HG03039 (cell line): ENCODE measurements at regions not wholly inside any gene's neighbourhood (a gene's known extent, or its start where the extent isn't known, plus 50 kb on each side); places are given as distances from the start of the nearest gene placed in this dataset.
"Not testable (repeated sequence)": the region's sequence is repeated elsewhere in the genome, so short reads cannot be mapped to it uniquely, and the experiment has no call there.

ENCODE experiments used
- ATAC-seq: cut with Tn5 transposase; IDR thresholded peaks from one replicate; pipeline ENCODE4 v1.9.1; 2021; ENCODE audit warnings: mild to moderate bottlenecking, moderate library complexity; ENCODE audit not compliant: unreplicated experiment

GRCh38 chr2:136295168-136295567 lies 177.2 kb upstream of the CXCR4 start:
- ATAC-seq = no peak

- ATAC-seq = no peak
Observed at GRCh38 chr2:136291871-136292270, 173.9 kb upstream of the CXCR4 start.

GRCh38 chr2:136290326-136290725 lies 172.4 kb upstream of the CXCR4 start:
- ATAC-seq = no peak

GRCh38 chr2:136288249-136288648 lies 170.3 kb upstream of the CXCR4 start:
- ATAC-seq = no peak

GRCh38 chr2:136286423-136286822 lies 168.5 kb upstream of the CXCR4 start:
- ATAC-seq = no peak

DNA sequence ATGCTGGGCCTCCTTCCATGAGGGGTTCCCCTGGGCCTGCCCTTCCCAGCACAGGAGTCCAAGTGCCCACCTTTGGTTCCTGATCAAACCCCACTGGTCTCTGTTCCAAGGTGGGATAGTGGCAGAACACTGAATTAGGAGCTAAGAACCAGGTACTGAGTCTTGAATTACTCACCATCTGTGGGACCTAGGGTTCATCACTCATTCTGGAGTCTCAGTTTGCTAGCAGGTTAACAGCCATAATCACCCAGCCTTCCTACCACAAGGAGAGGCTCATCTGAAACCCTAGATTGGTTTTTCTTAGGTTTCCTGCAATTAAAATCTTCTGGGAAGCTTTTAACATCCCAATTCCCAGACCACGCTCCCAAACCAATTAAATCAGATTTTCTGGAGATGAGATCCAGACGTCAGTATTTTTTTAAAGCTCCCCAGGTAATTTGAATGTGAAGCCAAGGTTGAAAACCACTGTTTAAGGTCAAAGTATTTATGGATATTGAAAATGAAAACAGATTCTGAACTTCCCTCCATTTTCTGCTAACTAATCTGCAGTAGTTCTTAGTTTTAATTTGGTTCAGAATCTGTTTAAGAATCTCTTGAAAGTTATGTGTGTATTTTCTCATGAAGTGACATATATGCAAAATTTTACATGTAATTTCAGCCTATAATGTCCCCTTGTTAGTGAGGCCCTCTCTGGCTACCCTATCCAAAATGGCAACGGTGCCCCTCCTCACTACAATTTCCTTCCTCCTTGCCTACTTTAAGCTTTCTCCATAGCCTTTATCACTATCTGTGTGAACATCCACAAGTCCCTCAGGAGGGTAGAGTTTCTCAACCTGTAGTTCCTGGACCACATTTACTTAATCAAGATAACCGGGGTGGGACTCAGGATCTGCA lies 166.5 kb upstream of the CXCR4 start:
- ATAC-seq = peak; percentile 53

DNA sequence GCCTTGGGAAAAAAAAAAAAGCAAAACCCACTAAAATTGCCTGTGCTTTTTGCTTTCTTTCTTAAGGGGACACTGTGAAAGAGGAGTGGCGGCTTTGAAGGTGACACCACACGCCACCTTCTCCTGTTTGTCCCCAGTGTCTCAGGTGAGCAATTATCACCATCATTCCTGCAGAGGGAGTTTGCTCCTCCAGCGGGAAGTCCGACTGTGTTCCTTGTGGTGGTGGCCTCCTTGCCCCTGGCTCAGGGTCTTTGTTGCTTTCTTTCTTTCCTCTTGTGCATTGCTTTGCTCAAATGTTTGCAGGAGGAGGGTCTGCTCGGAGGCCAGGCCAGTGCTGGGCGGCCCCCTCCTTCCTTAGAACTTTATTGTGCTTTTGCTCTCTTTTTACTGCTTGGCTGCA lies 164.3 kb upstream of the CXCR4 start:
- no peak for ATAC-seq

DNA sequence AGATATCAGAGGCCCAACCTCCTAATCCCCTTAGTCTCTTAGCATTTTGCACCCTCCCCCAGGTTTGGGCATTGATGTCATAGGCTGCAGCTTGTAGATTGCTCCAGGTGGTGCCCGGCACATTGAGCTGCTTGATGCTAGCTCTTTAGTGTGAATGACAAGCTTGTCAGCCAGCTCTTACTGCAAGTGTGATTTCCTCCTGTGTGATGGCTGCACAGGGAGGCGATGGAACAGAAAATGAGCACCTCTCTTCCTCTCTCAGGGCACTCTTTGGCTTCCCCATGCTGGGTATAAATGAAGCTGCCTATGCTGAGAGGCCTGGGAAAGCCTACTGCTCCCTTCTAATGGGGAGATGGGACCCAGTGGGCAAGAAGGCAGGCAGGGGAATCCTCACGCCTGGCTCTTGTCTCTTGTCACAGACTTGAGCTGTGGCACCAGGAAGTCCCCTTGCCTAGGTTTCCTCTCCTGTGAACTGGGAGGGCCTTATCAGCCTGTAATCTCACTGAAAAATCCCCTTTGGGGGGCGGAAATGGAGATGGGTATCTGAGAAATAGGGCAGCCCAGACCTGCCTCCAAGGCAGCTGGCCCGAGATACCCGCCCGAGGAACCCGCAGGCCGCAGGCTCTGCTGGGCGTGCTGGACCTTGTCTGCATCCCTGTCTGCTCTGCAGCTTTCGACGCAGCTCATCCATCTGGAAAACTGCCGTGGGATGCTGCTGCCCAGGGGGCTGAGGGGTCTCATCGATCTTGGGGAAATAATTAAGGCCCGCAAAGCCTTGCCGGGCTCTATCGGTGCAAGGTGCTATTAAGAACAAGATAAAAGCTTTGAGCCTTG lies 163.5 kb upstream of the CXCR4 start:
- ATAC-seq = no peak

DNA sequence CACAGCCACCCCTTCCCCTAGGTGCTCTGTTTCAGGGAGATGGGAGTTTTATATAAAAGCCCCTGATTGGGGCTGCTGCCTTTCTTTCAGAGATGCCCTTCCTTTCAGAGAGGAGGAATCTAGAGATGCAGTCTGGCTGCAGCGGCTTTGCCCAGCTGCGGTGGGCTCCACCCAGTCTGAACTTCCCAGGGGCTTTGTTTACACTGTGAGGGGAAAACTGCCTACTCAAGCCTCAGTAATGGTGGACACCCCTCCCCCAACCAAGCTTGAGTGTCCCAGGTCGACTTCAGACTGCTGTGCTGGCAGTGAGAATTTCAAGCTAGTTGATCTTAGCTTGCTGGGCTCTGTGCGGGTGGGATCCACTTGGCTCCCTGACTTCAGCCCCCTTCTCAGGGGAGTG lies 148.4 kb upstream of the CXCR4 start:
- not testable (repeated sequence) for ATAC-seq

GRCh38 chr2:136259551-136259950 lies 141.6 kb upstream of the CXCR4 start:
- no peak for ATAC-seq

DNA sequence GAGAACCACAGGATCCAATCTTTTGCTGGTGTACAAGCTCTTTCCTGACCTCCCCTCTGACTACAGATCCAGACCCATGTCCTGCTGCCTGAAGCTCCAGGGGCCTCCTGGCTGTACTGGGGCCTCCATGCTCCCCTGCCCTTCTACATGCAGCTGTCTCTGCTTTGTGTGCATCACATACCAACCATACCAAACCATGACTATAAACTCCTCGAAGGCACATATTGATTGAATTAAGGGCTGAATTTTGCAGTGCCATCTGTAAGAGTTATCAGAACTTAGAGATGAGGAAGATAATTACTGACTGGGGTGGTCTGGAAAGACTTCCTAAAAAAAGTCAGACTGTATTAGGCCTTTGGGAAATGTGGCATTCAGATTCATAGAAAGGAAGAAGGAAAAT lies 139.9 kb upstream of the CXCR4 start:
- no peak for ATAC-seq

GRCh38 chr2:136255648-136256461 lies 137.9 kb upstream of the CXCR4 start:
- no peak for ATAC-seq

DNA sequence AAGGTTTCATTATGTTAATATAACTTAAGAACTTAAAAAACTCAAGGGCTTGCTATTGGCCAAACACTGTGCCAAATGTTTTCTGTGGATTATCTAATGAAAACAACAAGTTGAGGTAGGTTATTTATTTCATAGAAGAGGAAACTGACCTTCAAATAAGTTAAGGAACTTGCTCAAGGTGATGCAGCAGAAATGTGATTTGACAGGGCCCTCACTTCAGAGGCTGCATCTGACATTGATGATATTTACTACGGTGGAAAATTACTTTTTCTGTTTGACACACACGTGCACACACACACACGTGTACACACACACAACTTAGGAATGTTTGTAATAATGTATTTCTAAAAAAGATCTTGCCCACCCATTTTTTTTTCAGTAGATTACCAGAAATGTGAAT lies 137.2 kb upstream of the CXCR4 start:
- ATAC-seq = no peak

GRCh38 chr2:136254681-136255080 lies 136.7 kb upstream of the CXCR4 start:
- ATAC-seq = no peak

- ATAC-seq = no peak
Observed at GRCh38 chr2:136253288-136254004, 135.5 kb upstream of the CXCR4 start.

DNA sequence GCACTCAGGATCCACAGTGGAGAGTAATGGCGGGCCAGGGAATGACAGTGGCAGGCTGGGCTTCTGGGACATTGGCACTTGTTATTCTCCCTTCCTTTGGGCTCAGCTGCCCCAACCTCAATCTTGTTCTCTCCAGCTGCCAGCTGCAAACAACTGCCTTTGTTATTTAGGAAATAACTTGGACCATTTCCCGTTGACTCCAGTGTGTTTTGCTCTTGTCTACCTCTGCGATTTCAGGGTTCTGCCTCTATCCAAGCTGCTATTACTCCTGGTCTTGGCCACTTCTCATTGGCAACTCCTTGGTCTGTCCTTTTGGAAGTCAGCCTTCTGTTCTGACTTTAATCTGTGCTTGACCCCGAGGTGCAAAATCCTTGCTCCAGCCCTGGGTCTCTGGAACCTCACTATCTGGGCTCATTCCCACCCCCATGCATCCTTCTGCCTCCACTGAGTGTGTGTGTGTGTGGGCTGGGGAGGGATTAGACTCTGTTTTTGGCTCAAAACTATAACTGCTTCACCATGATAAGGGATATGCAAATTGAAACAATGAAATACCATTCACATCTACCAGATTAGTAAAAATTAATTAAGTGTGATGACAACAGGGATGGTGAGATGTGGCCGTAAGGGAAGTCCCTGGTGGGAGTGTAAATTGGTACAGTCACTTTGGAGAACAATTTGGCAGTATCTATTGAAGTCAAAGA lies 134.1 kb upstream of the CXCR4 start:
- ATAC-seq = no peak

- no peak for ATAC-seq
Observed at GRCh38 chr2:136251197-136251884, 133.4 kb upstream of the CXCR4 start.

DNA sequence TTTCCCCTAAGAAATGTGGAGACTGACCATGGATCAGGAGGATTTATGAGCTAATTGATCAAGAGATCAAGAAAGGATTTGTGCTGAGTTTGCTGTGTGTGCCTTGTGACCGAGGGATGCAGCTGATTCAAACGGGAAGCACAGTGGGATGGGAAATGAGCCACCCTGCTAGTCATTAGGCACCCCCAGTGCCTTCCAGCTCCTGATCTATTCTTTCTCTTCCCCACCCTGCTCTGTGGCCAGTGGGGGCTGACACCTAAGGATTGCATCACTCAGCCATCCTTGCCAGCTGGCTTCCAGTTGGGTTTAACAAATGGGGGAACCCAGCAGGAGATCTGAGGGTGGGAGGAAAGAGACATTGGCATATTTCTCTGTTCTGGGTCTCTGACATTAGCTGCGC lies 132.2 kb upstream of the CXCR4 start:
- no peak for ATAC-seq

DNA sequence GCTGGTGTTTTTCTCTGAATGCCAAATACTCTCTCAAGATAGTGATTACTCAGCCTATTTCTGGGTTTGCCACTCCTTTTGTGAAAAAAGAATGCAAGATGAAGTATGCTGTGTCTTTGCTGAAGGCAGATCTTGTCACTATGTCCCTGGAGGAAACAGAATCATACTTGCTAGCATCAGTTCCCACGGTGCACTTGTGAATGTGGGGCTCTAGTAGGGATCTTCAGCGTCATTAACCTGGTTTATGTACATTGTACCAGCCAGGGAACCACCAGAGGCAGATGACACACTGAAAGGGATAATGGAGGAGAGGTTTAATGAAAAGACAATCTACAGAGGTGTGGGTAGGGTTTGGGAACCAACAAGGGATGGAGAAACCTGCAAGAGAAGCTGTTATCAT lies 131.0 kb upstream of the CXCR4 start:
- no peak for ATAC-seq
